ENCODE measurements at regions not wholly inside any gene's neighbourhood (a gene's known extent, or its start where the extent isn't known, plus 50 kb on each side); places are given as distances from the start of the nearest gene placed in this dataset.
"Not testable (repeated sequence)": the region's sequence is repeated elsewhere in the genome, so short reads cannot be mapped to it uniquely, and the experiment has no call there.

DNA sequence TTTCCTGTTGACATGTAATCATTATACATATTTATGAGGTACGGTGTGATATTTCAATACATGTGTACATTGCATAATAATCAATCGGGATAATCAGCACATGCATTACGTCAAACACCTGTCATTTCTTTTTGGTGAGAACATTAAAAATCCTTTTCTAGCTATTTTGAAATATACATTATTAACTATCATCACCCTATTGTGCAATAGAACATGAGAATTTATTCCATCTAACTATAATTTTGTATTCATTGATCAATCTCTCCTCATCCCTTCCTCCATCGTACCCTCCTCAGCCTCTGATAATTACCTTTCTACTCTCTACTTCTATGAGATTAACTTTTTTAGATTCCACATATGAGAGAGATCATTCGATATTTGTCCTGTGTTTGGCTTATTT lies 170.9 kb upstream of the GHR start (continued):
- no peak for TF ChIP-seq POU6F1 (CRISPR knock-in tag; IDR thresholded peaks at IDR 0.05; ENCODE audit: borderline replicate concordance, low read depth)
- TF ChIP-seq, protein P1, sequence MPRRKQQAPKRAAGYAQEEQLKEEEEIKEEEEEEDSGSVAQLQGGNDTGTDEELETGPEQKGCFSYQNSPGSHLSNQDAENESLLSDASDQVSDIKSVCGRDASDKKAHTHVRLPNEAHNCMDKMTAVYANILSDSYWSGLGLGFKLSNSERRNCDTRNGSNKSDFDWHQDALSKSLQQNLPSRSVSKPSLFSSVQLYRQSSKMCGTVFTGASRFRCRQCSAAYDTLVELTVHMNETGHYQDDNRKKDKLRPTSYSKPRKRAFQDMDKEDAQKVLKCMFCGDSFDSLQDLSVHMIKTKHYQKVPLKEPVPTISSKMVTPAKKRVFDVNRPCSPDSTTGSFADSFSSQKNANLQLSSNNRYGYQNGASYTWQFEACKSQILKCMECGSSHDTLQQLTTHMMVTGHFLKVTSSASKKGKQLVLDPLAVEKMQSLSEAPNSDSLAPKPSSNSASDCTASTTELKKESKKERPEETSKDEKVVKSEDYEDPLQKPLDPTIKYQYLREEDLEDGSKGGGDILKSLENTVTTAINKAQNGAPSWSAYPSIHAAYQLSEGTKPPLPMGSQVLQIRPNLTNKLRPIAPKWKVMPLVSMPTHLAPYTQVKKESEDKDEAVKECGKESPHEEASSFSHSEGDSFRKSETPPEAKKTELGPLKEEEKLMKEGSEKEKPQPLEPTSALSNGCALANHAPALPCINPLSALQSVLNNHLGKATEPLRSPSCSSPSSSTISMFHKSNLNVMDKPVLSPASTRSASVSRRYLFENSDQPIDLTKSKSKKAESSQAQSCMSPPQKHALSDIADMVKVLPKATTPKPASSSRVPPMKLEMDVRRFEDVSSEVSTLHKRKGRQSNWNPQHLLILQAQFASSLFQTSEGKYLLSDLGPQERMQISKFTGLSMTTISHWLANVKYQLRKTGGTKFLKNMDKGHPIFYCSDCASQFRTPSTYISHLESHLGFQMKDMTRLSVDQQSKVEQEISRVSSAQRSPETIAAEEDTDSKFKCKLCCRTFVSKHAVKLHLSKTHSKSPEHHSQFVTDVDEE (CRISPR knock-in tag; IDR thresholded peaks at IDR 0.05): no peak
- no peak for TF ChIP-seq TCF4 (CRISPR knock-in tag; IDR thresholded peaks at IDR 0.05; ENCODE audit: borderline replicate concordance)
- no peak for TF ChIP-seq ZNF565 (CRISPR knock-in tag; conservative IDR thresholded peaks at IDR 0.05; ENCODE audit: low read depth)

- not testable (repeated sequence) for ATAC-seq
These were observed 163.3 kb upstream of the GHR start for GRCh38 chr5:42259914-42260313.

GRCh38 chr5:42267091-42267490 lies 156.1 kb upstream of the GHR start:
- no peak for ATAC-seq
- TF ChIP-seq ZFP30 (CRISPR knock-in tag; IDR thresholded peaks at IDR 0.05) (no peak), ZC3H10 (CRISPR knock-in tag; IDR thresholded peaks at IDR 0.05) (no peak), PATZ1 (CRISPR knock-in tag; IDR thresholded peaks at IDR 0.05; ENCODE audit: borderline replicate concordance) (no peak), GLIS3 (CRISPR knock-in tag; IDR thresholded peaks at IDR 0.05) (no peak), SNAI2 (CRISPR knock-in tag; IDR thresholded peaks at IDR 0.05) (no peak), PPARA (CRISPR knock-in tag; IDR thresholded peaks at IDR 0.05; ENCODE audit: borderline replicate concordance) (no peak), POU6F1 (CRISPR knock-in tag; IDR thresholded peaks at IDR 0.05; ENCODE audit: borderline replicate concordance, low read depth) (no peak), CSDC2 (CRISPR knock-in tag; IDR thresholded peaks at IDR 0.05) (no peak), OSR1 (CRISPR knock-in tag; IDR thresholded peaks at IDR 0.05) (no peak)
- TF ChIP-seq, protein P1 (CRISPR knock-in tag; IDR thresholded peaks at IDR 0.05): no peak

DNA sequence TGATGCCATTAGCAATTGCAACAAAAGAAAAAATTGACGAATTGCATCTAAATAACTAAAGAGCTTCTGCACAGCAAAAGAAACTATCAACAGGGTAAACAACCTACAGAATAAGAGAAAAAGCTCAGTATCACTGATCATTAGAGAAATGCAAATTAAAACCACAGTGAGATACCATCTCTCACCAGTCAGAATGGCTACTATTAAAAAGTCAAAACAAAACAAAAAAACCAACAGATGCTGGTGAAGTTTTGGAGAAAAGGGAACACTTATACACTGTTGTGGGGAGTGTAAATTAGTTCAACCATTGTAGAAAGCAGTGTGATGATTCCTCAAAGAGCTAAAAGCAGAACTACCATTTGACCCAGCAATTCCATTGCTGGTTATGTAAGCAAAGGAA lies 155.1 kb upstream of the GHR start:
- not testable (repeated sequence) for ATAC-seq

DNA sequence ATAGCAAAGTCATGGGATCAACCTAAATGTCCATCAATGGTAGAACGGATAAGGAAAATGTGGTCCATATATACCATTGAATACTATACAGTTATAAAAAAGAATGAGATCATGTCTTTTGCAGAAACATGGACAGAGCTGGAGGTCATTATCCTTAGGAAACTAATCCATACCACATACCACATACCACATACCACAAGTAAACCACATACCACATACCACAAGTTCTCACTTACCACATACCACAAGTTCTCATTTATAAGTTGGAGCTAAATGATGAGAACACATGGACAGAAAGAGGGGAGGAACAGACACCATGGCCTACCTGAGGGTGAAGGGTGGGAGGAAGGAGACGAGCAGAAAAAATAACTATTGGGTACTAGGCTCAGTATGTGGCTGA lies 154.6 kb upstream of the GHR start:
- TF ChIP-seq ARNTL (CRISPR knock-in tag; IDR thresholded peaks at IDR 0.05; ENCODE audit: borderline replicate concordance, low read depth) (no peak), SNAI2 (CRISPR knock-in tag; IDR thresholded peaks at IDR 0.05) (no peak), POU6F1 (CRISPR knock-in tag; IDR thresholded peaks at IDR 0.05; ENCODE audit: borderline replicate concordance, low read depth) (no peak), OSR1 (CRISPR knock-in tag; IDR thresholded peaks at IDR 0.05) (no peak), CSDC2 (CRISPR knock-in tag; IDR thresholded peaks at IDR 0.05) (no peak)
- ATAC-seq: no peak
